OCI-LY3 (cell line): ENCODE measurements at regions not wholly inside any gene's neighbourhood (a gene's known extent, or its start where the extent isn't known, plus 50 kb on each side); places are given as distances from the start of the nearest gene placed in this dataset.

Experiments used
- EZH2phosphoT487 ChIP-seq: fragments of 200-600 bp; shearing (Covaris generic); IDR thresholded peaks from 2 replicates; pipeline ENCODE4 v1.6.1; 2018; ENCODE audit warnings: antibody characterized with exemption, mixed run types, low read depth
- TF ChIP-seq, protein P1 (sequence below): fragments of 200-600, 300-600 bp; sonication (generic); IDR thresholded peaks from 2 replicates; pipeline ENCODE4 v1.5.1; 2014; ENCODE audit warnings: antibody characterized with exemption, low read length, low read depth

- TF ChIP-seq, protein P1, sequence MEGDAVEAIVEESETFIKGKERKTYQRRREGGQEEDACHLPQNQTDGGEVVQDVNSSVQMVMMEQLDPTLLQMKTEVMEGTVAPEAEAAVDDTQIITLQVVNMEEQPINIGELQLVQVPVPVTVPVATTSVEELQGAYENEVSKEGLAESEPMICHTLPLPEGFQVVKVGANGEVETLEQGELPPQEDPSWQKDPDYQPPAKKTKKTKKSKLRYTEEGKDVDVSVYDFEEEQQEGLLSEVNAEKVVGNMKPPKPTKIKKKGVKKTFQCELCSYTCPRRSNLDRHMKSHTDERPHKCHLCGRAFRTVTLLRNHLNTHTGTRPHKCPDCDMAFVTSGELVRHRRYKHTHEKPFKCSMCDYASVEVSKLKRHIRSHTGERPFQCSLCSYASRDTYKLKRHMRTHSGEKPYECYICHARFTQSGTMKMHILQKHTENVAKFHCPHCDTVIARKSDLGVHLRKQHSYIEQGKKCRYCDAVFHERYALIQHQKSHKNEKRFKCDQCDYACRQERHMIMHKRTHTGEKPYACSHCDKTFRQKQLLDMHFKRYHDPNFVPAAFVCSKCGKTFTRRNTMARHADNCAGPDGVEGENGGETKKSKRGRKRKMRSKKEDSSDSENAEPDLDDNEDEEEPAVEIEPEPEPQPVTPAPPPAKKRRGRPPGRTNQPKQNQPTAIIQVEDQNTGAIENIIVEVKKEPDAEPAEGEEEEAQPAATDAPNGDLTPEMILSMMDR, result no peak
- no peak for TF ChIP-seq EZH2phosphoT487
These were observed 294.8 kb downstream of the KCNRG start for GRCh38 chr13:50309882-50310594.
